Colonic mucosa (tissue), 4 donors: ENCODE measurements at regions not wholly inside any gene's neighbourhood (a gene's known extent, or its start where the extent isn't known, plus 50 kb on each side); places are given as distances from the start of the nearest gene placed in this dataset.

Experiments used
- DNase-seq: peaks from one replicate; pipeline ENCODE4 v3.0.0-alpha.2; 2020
- H3K27ac ChIP-seq: fragments of 200-600 bp; one replicate; pipeline ENCODE4 v1.8.0; 2021
- H3K27me3 ChIP-seq: fragments of 200-600 bp; one replicate; pipeline ENCODE4 v1.8.0; 2021
- H3K36me3 ChIP-seq: fragments of 200-600 bp; one replicate; pipeline ENCODE4 v1.8.0; 2021
- H3K4me1 ChIP-seq: fragments of 200-600 bp; one replicate; pipeline ENCODE4 v1.8.0; 2021; ENCODE audit warnings: mild to moderate bottlenecking
- H3K4me3 ChIP-seq: fragments of 200-600 bp; one replicate; pipeline ENCODE4 v1.8.0; 2021
- H3K9ac ChIP-seq, 2 donors: one replicate each; pipeline ENCODE4 v1.7.0; 2013; ENCODE audit warnings: control low read depth in 2 of 2, low read depth in 2 of 2, low read length in 2 of 2
- H3K9me3 ChIP-seq: fragments of 200-600 bp; one replicate; pipeline ENCODE4 v1.8.0; 2021
- intact Hi-C: fragments of 100-400 bp; cut with DNase I; formaldehyde crosslinking; loops from one replicate; pipeline ENCODE4 v1.14.1; 2022
- TF ChIP-seq, protein P1 (sequence below): fragments of 200-600 bp; IDR thresholded peaks from one replicate; pipeline ENCODE4 v1.8.0; 2022; ENCODE audit warnings: antibody characterized with exemption, mild to moderate bottlenecking
- donor health status: healthy.
- donor health status: DM: no; HTN: no; CAD: no.
- donor health status: DM: no; HTN: no; CAD: no.

DNA sequence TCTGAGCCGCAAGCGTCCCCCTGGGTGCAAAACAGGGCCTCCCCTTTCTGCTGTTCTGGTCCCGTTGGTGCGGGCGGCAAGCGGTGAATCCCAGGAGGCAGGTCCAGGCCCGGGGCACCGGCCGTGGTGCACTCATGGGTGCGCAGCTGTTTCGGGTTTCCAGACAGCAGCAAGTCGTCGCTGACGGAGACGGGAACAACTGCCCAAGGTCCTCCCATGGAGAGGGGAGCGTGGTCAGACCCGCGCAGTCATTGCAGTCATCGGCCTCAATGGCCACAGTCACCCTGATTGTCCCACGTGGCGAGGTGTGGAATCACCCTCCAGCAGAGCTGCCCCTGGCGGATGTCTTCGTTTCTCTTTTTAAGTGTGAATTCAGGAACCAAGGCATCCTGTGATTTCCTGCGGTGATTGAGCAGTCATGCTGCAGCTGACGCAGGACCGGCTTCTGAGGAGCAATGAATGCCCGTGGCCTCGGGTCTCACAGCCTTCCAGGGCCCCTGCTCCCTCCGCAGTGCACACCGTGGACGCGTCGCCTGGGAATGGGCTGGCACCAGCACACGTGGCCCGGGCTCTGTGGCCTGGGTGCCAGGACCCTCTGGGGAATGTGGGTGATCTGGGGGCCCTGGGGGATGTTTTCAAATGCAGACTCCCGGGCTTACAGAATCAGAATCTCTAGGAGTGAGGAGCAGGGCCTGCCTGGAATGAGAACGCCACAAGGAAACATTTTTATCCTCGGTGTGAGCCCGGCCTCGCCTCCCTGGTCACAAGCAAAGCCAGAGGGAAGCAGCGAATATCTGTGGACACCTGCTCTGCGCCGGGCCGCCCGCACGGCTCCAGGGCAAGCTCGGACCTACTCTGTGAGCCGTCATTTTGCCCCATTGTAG lies 244.2 kb upstream of the SALL3 start:
- H3K9ac ChIP-seq = no peak overlapping the region
- no peaks in the 10 kb centered on the region for H3K36me3 ChIP-seq
- no peak overlapping the region for H3K4me3 ChIP-seq
- no peak for DNase-seq
- TF ChIP-seq, protein P1, sequence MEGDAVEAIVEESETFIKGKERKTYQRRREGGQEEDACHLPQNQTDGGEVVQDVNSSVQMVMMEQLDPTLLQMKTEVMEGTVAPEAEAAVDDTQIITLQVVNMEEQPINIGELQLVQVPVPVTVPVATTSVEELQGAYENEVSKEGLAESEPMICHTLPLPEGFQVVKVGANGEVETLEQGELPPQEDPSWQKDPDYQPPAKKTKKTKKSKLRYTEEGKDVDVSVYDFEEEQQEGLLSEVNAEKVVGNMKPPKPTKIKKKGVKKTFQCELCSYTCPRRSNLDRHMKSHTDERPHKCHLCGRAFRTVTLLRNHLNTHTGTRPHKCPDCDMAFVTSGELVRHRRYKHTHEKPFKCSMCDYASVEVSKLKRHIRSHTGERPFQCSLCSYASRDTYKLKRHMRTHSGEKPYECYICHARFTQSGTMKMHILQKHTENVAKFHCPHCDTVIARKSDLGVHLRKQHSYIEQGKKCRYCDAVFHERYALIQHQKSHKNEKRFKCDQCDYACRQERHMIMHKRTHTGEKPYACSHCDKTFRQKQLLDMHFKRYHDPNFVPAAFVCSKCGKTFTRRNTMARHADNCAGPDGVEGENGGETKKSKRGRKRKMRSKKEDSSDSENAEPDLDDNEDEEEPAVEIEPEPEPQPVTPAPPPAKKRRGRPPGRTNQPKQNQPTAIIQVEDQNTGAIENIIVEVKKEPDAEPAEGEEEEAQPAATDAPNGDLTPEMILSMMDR = no peak
- no peaks in the 10 kb centered on the region for H3K27me3 ChIP-seq
- H3K9me3 ChIP-seq = no peaks in the 10 kb centered on the region
- no peaks in the 10 kb centered on the region for H3K4me1 ChIP-seq
- no peak overlapping the region for H3K27ac ChIP-seq
- intact Hi-C loops = no loop called here

DNA sequence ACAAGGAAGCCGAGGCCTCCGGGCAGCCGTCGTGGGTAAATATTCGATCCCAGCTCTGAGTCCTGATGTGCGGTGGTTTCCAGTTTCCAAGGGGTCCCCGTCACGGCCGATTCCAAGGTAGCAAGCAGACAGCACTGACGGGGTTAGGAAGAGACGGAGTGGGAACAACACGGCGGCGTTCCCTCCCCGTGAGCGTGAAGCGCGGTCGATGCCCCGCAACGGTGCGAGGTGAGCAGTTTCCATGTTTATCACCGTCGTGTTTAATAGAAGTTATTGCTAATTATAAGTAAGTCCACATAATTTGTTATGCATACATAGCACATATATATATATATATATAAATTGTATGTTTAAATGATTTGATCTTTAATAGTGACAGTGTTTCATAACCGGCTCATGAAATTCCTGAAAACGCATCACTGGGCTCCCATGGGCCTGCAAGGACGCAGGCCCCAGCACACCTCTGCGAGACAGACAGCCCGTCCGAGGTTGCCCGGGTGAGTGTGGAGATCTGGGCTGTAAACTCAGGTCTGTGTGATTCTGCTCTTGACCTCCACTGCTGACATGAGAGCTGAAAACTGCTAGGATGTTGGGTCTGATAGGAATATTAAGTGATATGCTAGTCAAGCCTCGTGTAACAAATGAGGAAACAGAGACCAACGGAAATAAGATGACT lies 243.5 kb upstream of the SALL3 start:
- Histone ChIP-seq H3K27ac (no peak overlapping the region), H3K4me3 (no peak overlapping the region), H3K4me1 (no peaks in the 10 kb centered on the region), H3K9me3 (no peaks in the 10 kb centered on the region), H3K36me3 (no peaks in the 10 kb centered on the region), H3K27me3 (no peaks in the 10 kb centered on the region), H3K9ac (no peak overlapping the region)
- DNase-seq = peak; percentile 9
- intact Hi-C loops = no loop called here
- TF ChIP-seq, protein P1 = no peak

DNA sequence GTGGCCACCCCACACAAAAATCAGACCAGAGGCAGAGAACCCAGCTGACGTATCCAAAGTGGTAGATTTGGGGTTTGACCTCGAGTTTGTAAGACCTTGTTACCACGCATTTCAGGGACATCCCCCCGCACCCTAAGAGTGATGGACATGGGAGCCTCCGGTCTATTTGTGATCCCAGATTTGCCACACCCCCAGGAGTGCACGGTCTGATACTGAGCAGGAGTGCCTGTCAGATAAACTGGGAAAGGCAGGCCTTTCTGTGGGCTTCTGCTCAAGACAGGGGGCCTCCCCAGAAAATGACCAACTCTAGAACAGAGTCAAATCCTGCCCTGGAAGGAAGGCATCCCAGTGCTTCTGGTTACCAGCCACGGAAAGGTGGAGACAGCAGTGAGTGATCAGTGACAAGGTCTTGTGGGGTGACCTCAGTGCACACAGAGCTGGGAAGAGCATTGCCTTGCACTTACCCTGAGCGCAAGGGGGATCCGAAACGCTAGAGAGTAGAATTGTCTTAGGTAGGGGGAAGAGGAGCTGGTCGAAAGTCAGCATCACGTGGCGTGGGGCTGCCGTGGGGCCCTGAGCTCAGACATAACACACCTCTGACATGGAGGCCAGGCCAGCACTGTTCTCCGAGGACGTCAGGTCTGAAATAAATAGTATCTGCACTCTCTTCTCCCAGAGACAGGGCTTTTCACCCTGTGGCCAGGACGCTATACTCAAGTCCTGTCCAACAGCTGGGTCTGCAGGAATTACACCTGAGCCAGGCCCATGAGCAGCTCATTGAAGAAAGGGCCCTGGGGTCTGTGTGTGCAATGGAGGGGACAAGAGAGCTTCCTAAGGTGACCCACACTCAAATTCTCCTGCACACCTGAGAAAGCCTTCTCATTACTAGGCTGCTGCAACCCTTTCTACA lies 242.4 kb upstream of the SALL3 start:
- H3K27ac ChIP-seq = no peak overlapping the region
- DNase-seq = peak; percentile 9
- no peaks in the 10 kb centered on the region for H3K9me3 ChIP-seq
- no peak overlapping the region for H3K4me3 ChIP-seq
- no peaks in the 10 kb centered on the region for H3K27me3 ChIP-seq
- intact Hi-C loops = no loop called here
- no peak overlapping the region for H3K9ac ChIP-seq
- no peaks in the 10 kb centered on the region for H3K36me3 ChIP-seq
- TF ChIP-seq, protein P1 = no peak
- H3K4me1 ChIP-seq = no peaks in the 10 kb centered on the region

DNA sequence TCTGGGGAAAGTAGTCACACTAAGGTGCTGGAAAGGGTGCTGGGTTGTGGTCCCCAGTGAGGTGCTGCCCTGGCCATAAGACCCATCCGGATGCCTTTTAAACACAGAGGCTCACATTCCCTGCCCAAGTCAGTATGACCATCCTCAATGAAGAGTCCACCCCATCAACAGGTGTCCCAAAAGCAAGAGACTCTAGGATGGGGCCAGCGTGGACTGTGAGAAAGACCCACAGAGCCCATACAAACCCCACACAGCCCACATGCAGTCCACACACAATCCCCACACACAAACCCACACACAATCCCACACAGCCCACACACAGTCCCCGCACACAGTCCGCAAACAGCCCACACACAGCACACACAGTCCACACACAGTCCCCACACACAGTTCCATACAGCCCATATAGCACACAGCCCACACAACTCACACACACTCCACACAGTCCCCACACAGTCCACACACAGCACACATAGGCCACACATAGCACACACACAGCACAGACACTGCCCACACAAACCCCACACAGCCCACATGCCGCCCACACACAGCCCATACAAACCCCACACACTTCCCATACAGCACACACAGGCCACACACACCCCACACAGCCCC lies 241.4 kb upstream of the SALL3 start:
- Histone ChIP-seq H3K27ac (no peak overlapping the region), H3K9me3 (no peaks in the 10 kb centered on the region), H3K4me1 (no peaks in the 10 kb centered on the region), H3K4me3 (no peak overlapping the region), H3K9ac (no peak overlapping the region), H3K36me3 (no peaks in the 10 kb centered on the region), H3K27me3 (no peaks in the 10 kb centered on the region)
- TF ChIP-seq, protein P1 = no peak
- DNase-seq = peak; percentile 9
- intact Hi-C loops = no loop called here

DNA sequence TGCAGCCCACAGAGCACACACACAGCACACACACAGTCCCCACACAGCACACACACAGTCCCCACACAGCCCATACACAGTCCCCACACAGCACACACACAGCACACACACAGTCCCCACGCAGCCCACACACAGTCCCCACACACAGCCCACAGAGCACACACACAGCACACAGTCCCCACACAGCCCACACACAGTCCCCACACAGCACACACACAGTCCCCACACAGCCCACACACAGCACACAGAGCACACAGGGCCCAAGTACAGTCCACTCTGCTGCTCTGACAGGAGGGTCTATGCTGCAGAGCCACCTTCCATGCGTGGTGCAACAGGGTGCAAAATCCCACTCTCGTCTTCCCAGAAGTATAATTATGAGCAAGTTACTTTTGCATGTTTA lies 240.5 kb upstream of the SALL3 start:
- intact Hi-C loops = no loop called here
- DNase-seq = no peak
- no peaks in the 10 kb centered on the region for H3K9me3 ChIP-seq
- no peaks in the 10 kb centered on the region for H3K27me3 ChIP-seq
- H3K27ac ChIP-seq = no peak overlapping the region
- no peaks in the 10 kb centered on the region for H3K36me3 ChIP-seq
- H3K4me3 ChIP-seq = no peak overlapping the region
- no peak overlapping the region for H3K9ac ChIP-seq
- no peaks in the 10 kb centered on the region for H3K4me1 ChIP-seq
- TF ChIP-seq, protein P1 = no peak
